Umbilical cord (tissue), 1 donor: ENCODE measurements at regions not wholly inside any gene's neighbourhood (a gene's known extent, or its start where the extent isn't known, plus 50 kb on each side); places are given as distances from the start of the nearest gene placed in this dataset.

Source experiments
- DNase-seq: peaks from one replicate; pipeline ENCODE4 v3.0.0-alpha.2; 2015; ENCODE audit warnings: low spot score

- no peak for DNase-seq
Measured at GRCh38 chr6:153263489-153263888, 132.4 kb upstream of the RGS17 start.

GRCh38 chr6:153251326-153251725 lies 120.2 kb upstream of the RGS17 start:
- no peak for DNase-seq

DNA sequence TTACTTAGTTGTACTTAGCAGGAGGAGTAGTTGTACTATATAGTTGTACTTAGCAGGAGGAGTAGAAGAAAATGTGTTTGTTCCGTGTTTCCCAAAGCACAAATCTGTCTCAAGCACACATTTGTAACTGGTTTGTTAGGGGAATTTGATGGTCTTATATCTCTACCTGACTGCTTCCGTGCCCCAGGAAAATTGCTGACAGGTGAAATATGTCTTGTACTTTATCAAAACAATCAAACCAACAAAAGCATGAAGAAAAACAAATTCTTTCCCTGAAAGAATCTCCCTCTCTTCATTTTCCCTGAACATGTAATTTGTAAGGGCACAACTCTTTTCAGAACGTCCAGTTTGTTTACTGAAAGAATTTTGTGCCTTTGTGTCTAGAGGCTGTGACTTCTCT lies 106.6 kb upstream of the RGS17 start:
- DNase-seq: no peak

DNA sequence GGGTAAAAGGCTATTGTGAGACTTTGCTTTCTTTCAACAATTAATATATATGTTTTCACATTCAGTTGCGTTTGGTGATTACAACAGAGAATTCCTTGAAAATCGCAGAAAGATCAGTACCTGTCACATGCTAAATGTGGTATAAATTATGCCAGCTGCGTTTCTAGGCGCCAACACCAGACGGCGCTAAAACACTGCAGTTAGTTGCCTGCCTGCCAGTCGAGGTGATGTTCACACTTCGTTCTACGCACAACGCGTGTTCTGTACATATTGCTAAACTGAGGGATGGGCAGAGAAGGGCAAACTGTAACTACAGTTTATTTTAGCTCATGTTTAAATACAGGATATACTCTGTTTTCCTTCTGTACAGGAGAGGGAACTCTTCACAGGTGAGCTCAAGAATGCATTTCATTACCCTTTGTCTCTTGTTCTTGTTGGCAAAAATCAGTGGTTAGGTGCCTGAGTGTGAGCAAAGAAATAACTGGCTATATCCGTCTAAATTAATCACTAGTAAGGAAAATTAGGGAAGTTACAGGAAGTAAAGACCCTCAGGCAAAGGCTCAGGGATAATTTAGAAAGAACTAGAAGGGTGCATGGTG lies 100.1 kb upstream of the RGS17 start:
- peak; percentile 59 for DNase-seq

GRCh38 chr6:153218184-153218792 lies 87.2 kb upstream of the RGS17 start:
- no peak for DNase-seq

GRCh38 chr6:153216789-153217188 lies 85.7 kb upstream of the RGS17 start:
- no peak for DNase-seq

GRCh38 chr6:153215242-153215641 lies 84.2 kb upstream of the RGS17 start:
- DNase-seq: no peak

- DNase-seq: peak; percentile 2
Measured at GRCh38 chr6:153214436-153214835, 83.4 kb upstream of the RGS17 start.

- DNase-seq: no peak
Measured at GRCh38 chr6:153210083-153210482, 79.0 kb upstream of the RGS17 start.

GRCh38 chr6:153208706-153209105 lies 77.6 kb upstream of the RGS17 start:
- no peak for DNase-seq

DNA sequence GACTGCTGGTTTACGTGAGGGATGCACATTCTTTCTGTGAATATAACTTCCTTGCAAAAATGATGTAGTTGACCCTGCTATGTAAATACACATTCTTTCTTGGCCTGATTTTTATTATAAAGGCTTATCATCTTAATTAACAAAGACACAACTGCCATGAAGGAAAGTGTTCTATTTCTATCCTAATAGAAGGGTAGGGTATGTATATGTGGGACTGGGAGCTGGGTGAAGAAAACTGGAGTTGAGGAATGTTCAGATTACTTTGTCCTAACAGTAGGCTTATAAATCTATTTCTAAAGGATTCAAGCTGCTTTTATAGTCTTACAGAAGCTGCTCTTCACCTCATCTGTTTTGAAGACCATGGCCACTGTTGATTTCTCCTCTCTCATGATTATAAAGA lies 76.5 kb upstream of the RGS17 start:
- no peak for DNase-seq

DNA sequence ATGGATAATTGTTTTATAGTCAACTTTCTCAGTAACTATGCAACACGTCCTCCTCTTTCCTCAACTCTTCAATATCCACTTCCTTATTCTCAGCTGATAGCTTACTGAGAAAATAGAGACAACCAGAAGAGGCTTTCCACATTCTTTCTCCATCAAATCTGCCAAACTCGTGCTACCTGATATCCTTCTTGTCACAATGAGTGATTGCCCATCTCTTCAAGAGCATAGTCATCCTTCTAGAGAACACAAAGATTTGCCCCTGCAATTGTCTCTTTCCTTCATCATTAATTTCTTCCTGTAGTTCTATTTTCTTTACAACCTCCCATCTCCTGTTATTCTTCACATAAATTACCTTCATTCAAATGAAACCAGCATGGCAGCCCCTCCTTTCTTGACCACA lies 75.9 kb upstream of the RGS17 start:
- DNase-seq: no peak

DNA sequence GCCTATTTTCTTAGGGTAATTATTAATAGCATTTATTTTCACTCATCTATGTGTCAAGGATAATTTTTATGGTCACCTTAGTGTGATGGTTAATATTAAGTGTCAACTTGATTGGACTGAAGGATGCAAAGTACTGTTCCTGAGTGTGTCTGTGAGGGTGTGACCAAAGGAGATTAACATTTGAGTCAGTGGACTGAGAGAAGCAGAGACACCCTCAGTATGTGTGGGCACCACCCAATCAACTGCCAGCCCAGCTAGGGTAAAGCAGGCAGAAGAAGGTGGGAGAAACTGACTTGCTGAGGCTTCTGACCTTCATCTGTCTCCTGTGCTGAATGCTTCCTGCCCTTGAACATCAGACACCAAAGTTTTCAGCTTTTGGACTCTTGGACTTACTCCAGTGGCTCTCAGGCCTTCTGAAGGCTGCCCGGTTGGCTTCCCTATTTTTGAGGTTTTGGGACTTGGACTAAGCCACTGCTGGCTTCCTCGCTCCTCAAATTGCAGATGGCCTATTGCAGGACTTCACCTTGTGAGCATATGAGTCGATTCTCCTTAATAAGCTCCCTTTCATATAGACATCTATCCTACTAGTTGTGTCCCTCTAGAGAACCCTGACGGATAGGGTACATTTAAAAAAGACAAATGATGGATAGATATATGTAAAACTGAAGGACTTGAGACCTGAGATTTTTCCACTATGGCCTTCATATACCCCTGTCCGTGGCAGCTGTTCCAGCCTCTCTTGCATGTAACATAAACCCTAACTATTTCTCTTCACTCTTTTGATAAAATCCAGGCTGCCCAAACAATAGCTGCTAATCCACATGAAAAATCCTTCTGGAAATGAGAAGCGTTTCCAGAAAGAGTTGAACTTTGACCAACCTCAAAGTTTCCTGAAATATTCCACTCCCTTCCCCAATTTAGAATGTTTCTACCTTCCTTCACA lies 62.1 kb upstream of the RGS17 start:
- DNase-seq: no peak

GRCh38 chr6:153183925-153184324 lies 52.8 kb upstream of the RGS17 start:
- DNase-seq: no peak
